ENCODE measurements at regions not wholly inside any gene's neighbourhood (a gene's known extent, or its start where the extent isn't known, plus 50 kb on each side); places are given as distances from the start of the nearest gene placed in this dataset.

DNA sequence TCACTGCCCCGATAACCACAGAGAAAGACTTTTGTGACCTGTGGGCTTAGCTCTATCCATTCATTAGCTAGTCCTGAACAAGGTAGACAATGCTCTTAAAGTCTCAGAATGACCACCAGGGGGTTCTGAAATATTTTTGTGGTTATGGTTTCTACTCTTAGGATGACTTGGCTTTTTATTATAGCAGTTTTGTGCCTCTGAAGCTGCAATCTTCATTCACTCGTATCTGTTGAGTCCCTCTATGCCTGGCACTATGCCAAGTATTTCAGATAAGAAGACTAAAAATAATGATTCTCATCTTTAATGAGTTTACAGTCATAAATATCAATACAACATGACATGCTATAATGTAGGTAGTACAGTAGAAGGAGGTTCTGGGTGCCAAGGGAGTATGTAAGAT, 130.8 kb upstream of the TRHDE start:
- TF ChIP-seq, protein P1, sequence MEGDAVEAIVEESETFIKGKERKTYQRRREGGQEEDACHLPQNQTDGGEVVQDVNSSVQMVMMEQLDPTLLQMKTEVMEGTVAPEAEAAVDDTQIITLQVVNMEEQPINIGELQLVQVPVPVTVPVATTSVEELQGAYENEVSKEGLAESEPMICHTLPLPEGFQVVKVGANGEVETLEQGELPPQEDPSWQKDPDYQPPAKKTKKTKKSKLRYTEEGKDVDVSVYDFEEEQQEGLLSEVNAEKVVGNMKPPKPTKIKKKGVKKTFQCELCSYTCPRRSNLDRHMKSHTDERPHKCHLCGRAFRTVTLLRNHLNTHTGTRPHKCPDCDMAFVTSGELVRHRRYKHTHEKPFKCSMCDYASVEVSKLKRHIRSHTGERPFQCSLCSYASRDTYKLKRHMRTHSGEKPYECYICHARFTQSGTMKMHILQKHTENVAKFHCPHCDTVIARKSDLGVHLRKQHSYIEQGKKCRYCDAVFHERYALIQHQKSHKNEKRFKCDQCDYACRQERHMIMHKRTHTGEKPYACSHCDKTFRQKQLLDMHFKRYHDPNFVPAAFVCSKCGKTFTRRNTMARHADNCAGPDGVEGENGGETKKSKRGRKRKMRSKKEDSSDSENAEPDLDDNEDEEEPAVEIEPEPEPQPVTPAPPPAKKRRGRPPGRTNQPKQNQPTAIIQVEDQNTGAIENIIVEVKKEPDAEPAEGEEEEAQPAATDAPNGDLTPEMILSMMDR (IDR thresholded peaks at IDR 0.05), result no peak
- TF ChIP-seq POLR2AphosphoS5 (IDR thresholded peaks at IDR 0.05), result no peak
- no peak for TF ChIP-seq POLR2A (IDR thresholded peaks at IDR 0.05)
- TF ChIP-seq EP300 (IDR thresholded peaks at IDR 0.05; ENCODE audit: low read depth), result no peak
